Stimulated activated CD8-positive, alpha-beta memory T cell treated with anti-CD3 and anti-CD28 coated beads, Interleukin-15, amount 100 ng/mL, for 4 hours (primary cell): ENCODE measurements at regions not wholly inside any gene's neighbourhood (a gene's known extent, or its start where the extent isn't known, plus 50 kb on each side); places are given as distances from the start of the nearest gene placed in this dataset.
"Not testable (repeated sequence)": the region's sequence is repeated elsewhere in the genome, so short reads cannot be mapped to it uniquely, and the experiment has no call there.

Source experiments
- DNase-seq, 2 donors: peaks; one replicate each; pipeline ENCODE4 v3.0.0-alpha.2; 2020; ENCODE audit warnings: low read depth in 2 of 2

- DNase-seq, result no peak
Measured at GRCh38 chr2:205865905-205866441, 183.7 kb downstream of the NRP2 start.

- no peak for DNase-seq
Measured at GRCh38 chr2:205865056-205865455, 182.8 kb downstream of the NRP2 start.

- no peak for DNase-seq
Measured at GRCh38 chr2:205864491-205864890, 182.2 kb downstream of the NRP2 start.

GRCh38 chr2:205862761-205863160, 180.5 kb downstream of the NRP2 start:
- DNase-seq, result not testable (repeated sequence)

- no peak for DNase-seq
Measured at GRCh38 chr2:205860885-205861284, 178.6 kb downstream of the NRP2 start.

GRCh38 chr2:205860181-205860580, 177.9 kb downstream of the NRP2 start:
- DNase-seq, result no peak

GRCh38 chr2:205858881-205859441, 176.7 kb downstream of the NRP2 start:
- no peak for DNase-seq

- no peak for DNase-seq
Measured at GRCh38 chr2:205858275-205858674, 176.0 kb downstream of the NRP2 start.

- DNase-seq, result no peak
Measured at GRCh38 chr2:205857520-205858237, 175.4 kb downstream of the NRP2 start.

- DNase-seq, result no peak
Measured at GRCh38 chr2:205852457-205852856, 170.2 kb downstream of the NRP2 start.

- DNase-seq, result no peak
Measured at GRCh38 chr2:205850611-205851010, 168.3 kb downstream of the NRP2 start.

- DNase-seq, result no peak
Measured at GRCh38 chr2:205850132-205850531, 167.8 kb downstream of the NRP2 start.

- no peak for DNase-seq
Measured at GRCh38 chr2:205849136-205849535, 166.8 kb downstream of the NRP2 start.

GRCh38 chr2:205848601-205849000, 166.3 kb downstream of the NRP2 start:
- DNase-seq, result no peak
